ENCODE measurements at regions not wholly inside any gene's neighbourhood (a gene's known extent, or its start where the extent isn't known, plus 50 kb on each side); places are given as distances from the start of the nearest gene placed in this dataset.

DNA sequence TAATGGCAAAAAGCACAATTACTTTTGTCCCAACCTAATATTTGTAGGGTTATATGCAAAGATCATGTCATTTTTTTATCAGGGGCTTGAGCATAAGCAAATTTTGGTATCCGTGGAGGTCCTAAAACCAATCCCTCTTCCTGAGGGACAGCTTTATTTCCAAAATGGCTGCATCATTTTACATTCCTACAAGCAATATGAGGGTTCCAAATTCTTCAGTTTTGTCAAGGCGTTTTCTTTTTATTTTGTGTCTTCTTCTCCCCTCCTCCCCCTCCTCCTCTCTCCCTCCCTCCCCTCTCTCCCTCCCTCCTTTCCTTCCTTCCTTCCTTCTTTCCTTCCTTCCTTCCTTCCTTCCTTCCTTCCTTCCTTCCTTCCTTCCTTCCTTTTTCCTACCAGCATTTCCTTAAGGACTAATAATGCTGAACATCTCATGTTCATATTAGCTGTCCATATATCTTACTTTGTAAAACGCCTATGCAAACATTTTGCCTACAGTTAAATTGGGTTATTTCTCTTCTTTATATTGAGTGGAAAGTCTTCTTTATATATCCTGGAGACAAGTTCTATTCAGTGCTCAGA is 881.8 kb downstream of the DCDC2C start:
- TF ChIP-seq, protein P1, sequence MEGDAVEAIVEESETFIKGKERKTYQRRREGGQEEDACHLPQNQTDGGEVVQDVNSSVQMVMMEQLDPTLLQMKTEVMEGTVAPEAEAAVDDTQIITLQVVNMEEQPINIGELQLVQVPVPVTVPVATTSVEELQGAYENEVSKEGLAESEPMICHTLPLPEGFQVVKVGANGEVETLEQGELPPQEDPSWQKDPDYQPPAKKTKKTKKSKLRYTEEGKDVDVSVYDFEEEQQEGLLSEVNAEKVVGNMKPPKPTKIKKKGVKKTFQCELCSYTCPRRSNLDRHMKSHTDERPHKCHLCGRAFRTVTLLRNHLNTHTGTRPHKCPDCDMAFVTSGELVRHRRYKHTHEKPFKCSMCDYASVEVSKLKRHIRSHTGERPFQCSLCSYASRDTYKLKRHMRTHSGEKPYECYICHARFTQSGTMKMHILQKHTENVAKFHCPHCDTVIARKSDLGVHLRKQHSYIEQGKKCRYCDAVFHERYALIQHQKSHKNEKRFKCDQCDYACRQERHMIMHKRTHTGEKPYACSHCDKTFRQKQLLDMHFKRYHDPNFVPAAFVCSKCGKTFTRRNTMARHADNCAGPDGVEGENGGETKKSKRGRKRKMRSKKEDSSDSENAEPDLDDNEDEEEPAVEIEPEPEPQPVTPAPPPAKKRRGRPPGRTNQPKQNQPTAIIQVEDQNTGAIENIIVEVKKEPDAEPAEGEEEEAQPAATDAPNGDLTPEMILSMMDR (IDR thresholded peaks at IDR 0.05; ENCODE audit: low read depth, low read length, poor library complexity, severe bottlenecking), result no peak
- TF ChIP-seq EZH2phosphoT487 (IDR thresholded peaks at IDR 0.05; ENCODE audit: borderline replicate concordance, low read length), result no peak
